ENCODE measurements at regions not wholly inside any gene's neighbourhood (a gene's known extent, or its start where the extent isn't known, plus 50 kb on each side); places are given as distances from the start of the nearest gene placed in this dataset.

DNA sequence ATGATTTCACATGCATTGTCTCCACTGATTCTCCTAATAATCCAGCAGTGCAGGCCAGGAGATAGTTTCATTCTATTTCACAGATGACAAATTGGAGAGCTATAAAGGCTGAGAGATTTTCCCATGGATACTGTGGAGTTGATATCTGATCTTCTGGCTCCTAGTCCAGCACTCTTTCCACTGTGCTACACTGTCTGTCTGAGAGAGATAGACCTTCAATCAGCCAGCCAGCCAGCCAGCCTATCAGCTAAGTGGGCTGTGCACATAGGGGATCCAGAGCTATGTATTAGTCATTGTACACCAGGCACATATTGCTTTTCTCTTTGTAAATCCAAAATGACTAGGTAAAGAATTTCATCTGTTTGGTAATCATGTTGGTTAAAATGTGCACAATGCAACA is 91.8 kb upstream of the ATP2B1 start:
- no peak for DNase-seq (ENCODE audit: low spot score)
- TF ChIP-seq, protein P1, sequence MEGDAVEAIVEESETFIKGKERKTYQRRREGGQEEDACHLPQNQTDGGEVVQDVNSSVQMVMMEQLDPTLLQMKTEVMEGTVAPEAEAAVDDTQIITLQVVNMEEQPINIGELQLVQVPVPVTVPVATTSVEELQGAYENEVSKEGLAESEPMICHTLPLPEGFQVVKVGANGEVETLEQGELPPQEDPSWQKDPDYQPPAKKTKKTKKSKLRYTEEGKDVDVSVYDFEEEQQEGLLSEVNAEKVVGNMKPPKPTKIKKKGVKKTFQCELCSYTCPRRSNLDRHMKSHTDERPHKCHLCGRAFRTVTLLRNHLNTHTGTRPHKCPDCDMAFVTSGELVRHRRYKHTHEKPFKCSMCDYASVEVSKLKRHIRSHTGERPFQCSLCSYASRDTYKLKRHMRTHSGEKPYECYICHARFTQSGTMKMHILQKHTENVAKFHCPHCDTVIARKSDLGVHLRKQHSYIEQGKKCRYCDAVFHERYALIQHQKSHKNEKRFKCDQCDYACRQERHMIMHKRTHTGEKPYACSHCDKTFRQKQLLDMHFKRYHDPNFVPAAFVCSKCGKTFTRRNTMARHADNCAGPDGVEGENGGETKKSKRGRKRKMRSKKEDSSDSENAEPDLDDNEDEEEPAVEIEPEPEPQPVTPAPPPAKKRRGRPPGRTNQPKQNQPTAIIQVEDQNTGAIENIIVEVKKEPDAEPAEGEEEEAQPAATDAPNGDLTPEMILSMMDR (conservative IDR thresholded peaks at IDR 0.05; ENCODE audit: low read depth): no peak
- POLR2A ChIA-PET (ENCODE audit: low non-redundant PET): no interaction called here
- H3K27ac ChIP-seq: no peak overlapping the region
- CTCF ChIA-PET: no interaction called here

DNA sequence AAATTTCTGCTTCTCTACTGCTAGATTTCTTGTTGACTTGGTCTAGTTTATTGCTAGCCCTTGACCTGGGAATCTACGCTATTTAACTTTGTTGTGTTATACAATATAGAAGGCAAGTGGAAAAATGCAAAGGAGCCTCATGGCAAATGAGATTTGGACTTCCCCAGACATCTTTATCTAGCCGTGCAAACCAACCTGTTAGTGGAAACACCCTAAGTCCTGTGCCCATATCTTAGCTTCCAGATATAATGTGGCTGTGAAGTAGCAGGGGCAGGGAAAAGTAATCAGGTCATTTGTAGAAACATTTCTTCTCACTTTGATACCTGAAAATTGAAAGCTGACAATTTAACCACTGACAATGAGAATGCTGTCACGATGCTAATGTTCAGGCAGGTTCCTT is 90.7 kb upstream of the ATP2B1 start:
- H3K27ac ChIP-seq: no peak overlapping the region
- CTCF ChIA-PET: no interaction called here
- POLR2A ChIA-PET (ENCODE audit: low non-redundant PET): no interaction called here
- TF ChIP-seq, protein P1 (conservative IDR thresholded peaks at IDR 0.05; ENCODE audit: low read depth): no peak
- DNase-seq (ENCODE audit: low spot score): no peak

DNA sequence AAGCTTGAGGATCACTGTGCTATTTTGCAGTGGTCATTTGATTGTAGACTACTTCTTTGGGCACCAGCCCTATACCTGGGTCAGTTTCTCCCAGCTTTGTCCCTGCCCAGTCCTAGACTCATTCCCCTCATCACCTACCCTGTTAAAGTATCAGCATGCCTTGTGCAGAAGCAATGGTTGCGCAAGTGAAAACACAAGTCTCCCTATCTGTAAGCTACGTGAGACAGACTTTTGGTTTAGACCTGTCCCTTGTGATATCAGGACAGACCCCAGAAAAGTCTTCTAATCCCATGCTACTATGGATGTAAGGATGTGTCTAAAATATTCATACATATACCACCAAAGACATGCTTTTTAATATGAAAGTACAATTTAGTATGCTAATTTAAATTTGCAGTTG is 88.8 kb upstream of the ATP2B1 start:
- TF ChIP-seq, protein P1 (conservative IDR thresholded peaks at IDR 0.05; ENCODE audit: low read depth): no peak
- H3K27ac ChIP-seq: no peak overlapping the region
- CTCF ChIA-PET: interaction anchor here (0.6 kb wide), 1 partner anchor 164 kb away, joined by 4 read pairs; no protein-coding TSS in a partner anchor
- DNase-seq (ENCODE audit: low spot score): no peak
- POLR2A ChIA-PET (ENCODE audit: low non-redundant PET): no interaction called here

DNA sequence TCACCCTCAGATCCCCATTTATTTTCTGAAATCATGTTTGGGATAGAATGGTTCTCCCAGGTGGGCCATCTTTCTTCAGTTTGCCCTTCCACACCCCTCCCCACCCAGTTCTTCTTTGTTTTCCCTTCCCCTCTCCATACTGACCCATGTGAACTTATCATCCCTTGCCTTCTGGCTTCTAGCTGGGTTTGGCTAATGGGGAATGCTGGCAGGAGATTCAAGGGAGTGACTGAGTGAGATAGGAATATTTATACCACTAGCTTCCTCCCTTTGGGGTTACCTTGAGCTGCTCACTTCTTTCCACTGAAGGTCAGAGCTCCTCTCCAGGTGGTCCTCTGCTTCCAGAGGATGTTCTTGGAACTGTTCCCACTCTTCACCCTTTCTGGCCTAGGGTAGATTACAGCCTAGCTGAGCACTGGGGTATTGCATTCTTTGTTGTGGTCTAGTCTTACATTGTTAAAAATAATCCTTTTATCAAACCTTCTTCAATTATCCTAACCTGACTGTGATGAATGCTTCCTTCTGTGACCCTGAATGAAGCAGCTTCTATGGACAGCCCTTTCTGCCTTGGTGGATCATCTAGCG is 88.3 kb upstream of the ATP2B1 start:
- POLR2A ChIA-PET (ENCODE audit: low non-redundant PET): no interaction called here
- CTCF ChIA-PET: interaction anchor here (0.6 kb wide), 1 partner anchor 163 kb away, joined by 4 read pairs; no protein-coding TSS in a partner anchor
- TF ChIP-seq, protein P1 (conservative IDR thresholded peaks at IDR 0.05; ENCODE audit: low read depth): no peak
- no peak for DNase-seq (ENCODE audit: low spot score)
- H3K27ac ChIP-seq: no peak overlapping the region

DNA sequence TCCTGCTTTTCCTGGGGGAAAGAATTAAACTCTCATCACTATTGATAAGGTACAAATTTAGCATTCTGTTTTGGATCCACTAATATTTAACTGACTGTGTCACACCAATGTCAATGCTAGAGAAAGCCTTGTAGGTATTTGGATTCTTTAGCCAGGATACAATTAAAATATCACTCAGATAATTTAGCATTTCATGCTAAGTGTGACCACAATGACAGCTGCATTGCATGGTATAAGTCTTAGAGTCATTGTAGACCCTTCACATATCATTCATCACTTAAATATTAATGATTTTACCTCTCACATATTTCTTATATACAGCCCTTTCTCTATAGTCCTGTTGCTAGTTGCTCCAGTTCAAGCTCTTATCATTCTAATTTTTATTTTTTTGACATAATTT is 85.3 kb upstream of the ATP2B1 start:
- CTCF ChIA-PET: interaction anchor here (0.5 kb wide), 1 partner anchor 905 kb away, joined by 4 read pairs; no protein-coding TSS in a partner anchor

DNA sequence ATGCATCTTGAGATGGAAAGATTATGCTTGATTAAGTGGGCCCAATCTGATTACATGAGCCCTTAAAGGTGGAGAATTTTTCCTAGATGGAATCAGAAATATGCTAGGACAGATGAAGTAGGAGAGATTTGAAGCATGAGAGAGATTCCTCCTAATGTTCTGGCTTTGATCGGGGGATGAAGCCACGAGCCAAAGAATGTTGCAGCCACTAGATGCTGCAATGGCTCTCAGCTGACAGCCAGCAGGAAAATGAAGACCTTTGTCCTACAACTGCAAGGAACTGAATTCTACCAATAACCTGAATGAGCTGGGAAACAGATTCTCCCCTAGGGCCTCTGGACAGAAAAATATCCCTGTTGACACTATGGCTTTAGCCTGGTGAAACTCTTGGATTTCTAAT is 82.6 kb upstream of the ATP2B1 start:
- CTCF ChIA-PET: interaction anchor here (0.7 kb wide), 1 partner anchor 222 kb away, joined by 3 read pairs; no protein-coding TSS in a partner anchor
- POLR2A ChIA-PET (ENCODE audit: low non-redundant PET): no interaction called here
- DNase-seq (ENCODE audit: low spot score): no peak
- TF ChIP-seq, protein P1 (conservative IDR thresholded peaks at IDR 0.05; ENCODE audit: low read depth): no peak
- H3K27ac ChIP-seq: no peak overlapping the region

More for the DNA sequence above, 85.3 kb upstream of the ATP2B1 start:
- TF ChIP-seq, protein P1 (conservative IDR thresholded peaks at IDR 0.05; ENCODE audit: low read depth): no peak
- H3K27ac ChIP-seq: no peak overlapping the region
- DNase-seq (ENCODE audit: low spot score): no peak
- POLR2A ChIA-PET (ENCODE audit: low non-redundant PET): no interaction called here
